ENCODE measurements at regions not wholly inside any gene's neighbourhood (a gene's known extent, or its start where the extent isn't known, plus 50 kb on each side); places are given as distances from the start of the nearest gene placed in this dataset.

DNA sequence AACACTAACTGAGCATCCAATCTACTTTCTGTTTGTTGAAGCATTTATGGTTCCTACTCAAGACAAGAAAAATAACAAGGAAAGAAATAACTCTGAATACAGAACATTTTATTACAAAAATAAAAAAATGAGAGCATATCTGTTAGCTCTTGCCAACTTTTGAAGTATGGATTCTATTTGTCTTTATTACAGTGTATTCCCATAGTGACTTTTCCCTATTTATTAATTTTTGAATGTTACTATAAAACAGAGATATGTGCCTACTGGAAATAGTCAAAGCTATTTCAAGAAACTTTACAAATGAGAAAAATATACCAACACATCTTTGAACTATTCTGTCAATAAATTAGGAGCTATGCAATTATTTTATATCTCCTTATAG is 153.0 kb downstream of the HLX start:
- TF ChIP-seq SUZ12 (IDR thresholded peaks at IDR 0.05) (no peak), SP1 (IDR thresholded peaks at IDR 0.05) (no peak), CTBP1 (IDR thresholded peaks at IDR 0.05; ENCODE audit: borderline replicate concordance) (no peak), BHLHE40 (IDR thresholded peaks at IDR 0.05; ENCODE audit: borderline replicate concordance) (no peak)

Data from HEK293T (cell line).